Lower leg skin (tissue), 3 donors: ENCODE measurements at regions not wholly inside any gene's neighbourhood (a gene's known extent, or its start where the extent isn't known, plus 50 kb on each side); places are given as distances from the start of the nearest gene placed in this dataset.

Experiments
- POLR2A ChIP-seq, 2 donors: fragments of 450-650 bp; IDR thresholded peaks; one replicate each; pipeline ENCODE4 v1.6.1; 2016 to 2017; ENCODE audit warnings: antibody characterized with exemption in 2 of 2, mild to moderate bottlenecking in 1 of 2, moderate library complexity in 1 of 2
- TF ChIP-seq, protein P1 (sequence below), 3 donors: fragments of 450-650 bp; IDR thresholded peaks; one replicate each; pipeline ENCODE4 v1.5.1; 2016; ENCODE audit warnings: antibody characterized with exemption in 3 of 3, mild to moderate bottlenecking in 3 of 3, moderate library complexity in 2 of 3

GRCh38 chr7:115273139-115273772 lies 351.4 kb downstream of the MDFIC start:
- TF ChIP-seq, protein P1, sequence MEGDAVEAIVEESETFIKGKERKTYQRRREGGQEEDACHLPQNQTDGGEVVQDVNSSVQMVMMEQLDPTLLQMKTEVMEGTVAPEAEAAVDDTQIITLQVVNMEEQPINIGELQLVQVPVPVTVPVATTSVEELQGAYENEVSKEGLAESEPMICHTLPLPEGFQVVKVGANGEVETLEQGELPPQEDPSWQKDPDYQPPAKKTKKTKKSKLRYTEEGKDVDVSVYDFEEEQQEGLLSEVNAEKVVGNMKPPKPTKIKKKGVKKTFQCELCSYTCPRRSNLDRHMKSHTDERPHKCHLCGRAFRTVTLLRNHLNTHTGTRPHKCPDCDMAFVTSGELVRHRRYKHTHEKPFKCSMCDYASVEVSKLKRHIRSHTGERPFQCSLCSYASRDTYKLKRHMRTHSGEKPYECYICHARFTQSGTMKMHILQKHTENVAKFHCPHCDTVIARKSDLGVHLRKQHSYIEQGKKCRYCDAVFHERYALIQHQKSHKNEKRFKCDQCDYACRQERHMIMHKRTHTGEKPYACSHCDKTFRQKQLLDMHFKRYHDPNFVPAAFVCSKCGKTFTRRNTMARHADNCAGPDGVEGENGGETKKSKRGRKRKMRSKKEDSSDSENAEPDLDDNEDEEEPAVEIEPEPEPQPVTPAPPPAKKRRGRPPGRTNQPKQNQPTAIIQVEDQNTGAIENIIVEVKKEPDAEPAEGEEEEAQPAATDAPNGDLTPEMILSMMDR (IDR thresholded peaks at IDR 0.05), result no peak
- TF ChIP-seq POLR2A (IDR thresholded peaks at IDR 0.05), result no peak
